ES-I3 (cell line): ENCODE measurements at regions not wholly inside any gene's neighbourhood (a gene's known extent, or its start where the extent isn't known, plus 50 kb on each side); places are given as distances from the start of the nearest gene placed in this dataset.

Experiments used
- H3K36me3 ChIP-seq: 2 replicates; pipeline ENCODE4 v1.6.1; 2013; ENCODE audit warnings: mild to moderate bottlenecking, low read length, control low read depth, moderate library complexity; ENCODE audit not compliant: insufficient read depth
- H3K4me1 ChIP-seq: 2 replicates; pipeline ENCODE4 v1.6.1; 2013; ENCODE audit warnings: mild to moderate bottlenecking, control low read depth, low read length; ENCODE audit not compliant: insufficient read depth
- H3K9ac ChIP-seq: 2 replicates; pipeline ENCODE4 v1.6.1; 2013; ENCODE audit warnings: low read depth, mild to moderate bottlenecking, low read length, moderate library complexity
- H3K9me3 ChIP-seq: 2 replicates; pipeline ENCODE4 v1.6.1; 2013; ENCODE audit warnings: mild to moderate bottlenecking, low read length, moderate library complexity; ENCODE audit not compliant: control insufficient read depth, insufficient read depth

- H3K9me3 ChIP-seq, result peaks cover 15% of the 10 kb centered on the region
- H3K4me1 ChIP-seq, result no peaks in the 10 kb centered on the region
- no peaks in the 10 kb centered on the region for H3K36me3 ChIP-seq
- H3K9ac ChIP-seq, result no peak overlapping the region
Observed at GRCh38 chr6:71468841-71469700, 180.5 kb downstream of the OGFRL1 start.

GRCh38 chr6:71471718-71472117 is 183.1 kb downstream of the OGFRL1 start:
- no peaks in the 10 kb centered on the region for H3K36me3 ChIP-seq
- H3K4me1 ChIP-seq, result no peaks in the 10 kb centered on the region
- no peak overlapping the region for H3K9ac ChIP-seq
- no peaks in the 10 kb centered on the region; the same call in none of the 2 replicates for H3K9me3 ChIP-seq

GRCh38 chr6:71473926-71474325 is 185.3 kb downstream of the OGFRL1 start:
- Histone ChIP-seq H3K9ac (no peak overlapping the region), H3K36me3 (no peaks in the 10 kb centered on the region), H3K9me3 (no peaks in the 10 kb centered on the region; the same call in 1 of the 2 replicates)

GRCh38 chr6:71474942-71475341 is 186.3 kb downstream of the OGFRL1 start:
- no peak overlapping the region for H3K9ac ChIP-seq
- H3K4me1 ChIP-seq, result peaks cover 20% of the 10 kb centered on the region
- H3K36me3 ChIP-seq, result no peaks in the 10 kb centered on the region
- no peaks in the 10 kb centered on the region for H3K9me3 ChIP-seq

More at GRCh38 chr6:71473926-71474325, 185.3 kb downstream of the OGFRL1 start:
- H3K4me1 ChIP-seq, result peaks cover 16% of the 10 kb centered on the region

- H3K36me3 ChIP-seq, result no peaks in the 10 kb centered on the region
- peaks cover 26% of the 10 kb centered on the region for H3K4me1 ChIP-seq
- H3K9ac ChIP-seq, result no peak overlapping the region
- no peaks in the 10 kb centered on the region for H3K9me3 ChIP-seq
Observed at GRCh38 chr6:71476371-71476770, 187.8 kb downstream of the OGFRL1 start.

GRCh38 chr6:71476872-71477271 is 188.3 kb downstream of the OGFRL1 start:
- Histone ChIP-seq H3K9ac (no peak overlapping the region), H3K4me1 (peaks cover 29% of the 10 kb centered on the region), H3K9me3 (no peaks in the 10 kb centered on the region), H3K36me3 (no peaks in the 10 kb centered on the region)

- H3K36me3 ChIP-seq, result no peaks in the 10 kb centered on the region
- no peak overlapping the region for H3K9ac ChIP-seq
- peaks cover 29% of the 10 kb centered on the region for H3K4me1 ChIP-seq
- H3K9me3 ChIP-seq, result no peaks in the 10 kb centered on the region
Observed at GRCh38 chr6:71478834-71479541, 190.4 kb downstream of the OGFRL1 start.

- Histone ChIP-seq H3K36me3 (no peaks in the 10 kb centered on the region), H3K9me3 (no peaks in the 10 kb centered on the region), H3K9ac (no peak overlapping the region), H3K4me1 (peaks cover 29% of the 10 kb centered on the region)
Observed at GRCh38 chr6:71480577-71480976, 192.0 kb downstream of the OGFRL1 start.

GRCh38 chr6:71481011-71481410 is 192.4 kb downstream of the OGFRL1 start:
- no peaks in the 10 kb centered on the region for H3K36me3 ChIP-seq
- H3K4me1 ChIP-seq, result peaks cover 29% of the 10 kb centered on the region
- H3K9ac ChIP-seq, result no peak overlapping the region
- H3K9me3 ChIP-seq, result no peaks in the 10 kb centered on the region

GRCh38 chr6:71481801-71482200 is 193.2 kb downstream of the OGFRL1 start:
- no peaks in the 10 kb centered on the region for H3K9me3 ChIP-seq
- no peak overlapping the region for H3K9ac ChIP-seq
- peaks cover 29% of the 10 kb centered on the region for H3K4me1 ChIP-seq
- no peaks in the 10 kb centered on the region for H3K36me3 ChIP-seq

- Histone ChIP-seq H3K4me1 (peaks cover 23% of the 10 kb centered on the region), H3K9ac (no peak overlapping the region), H3K36me3 (no peaks in the 10 kb centered on the region), H3K9me3 (no peaks in the 10 kb centered on the region)
Observed at GRCh38 chr6:71482742-71483141, 194.1 kb downstream of the OGFRL1 start.

- H3K9me3 ChIP-seq, result no peaks in the 10 kb centered on the region
- no peak overlapping the region for H3K9ac ChIP-seq
- peaks cover 9% of the 10 kb centered on the region; the same call in 1 of the 2 replicates for H3K4me1 ChIP-seq
Observed at GRCh38 chr6:71486461-71486860, 197.8 kb downstream of the OGFRL1 start.

GRCh38 chr6:71488186-71488585 is 199.6 kb downstream of the OGFRL1 start:
- Histone ChIP-seq H3K9me3 (no peaks in the 10 kb centered on the region), H3K4me1 (peaks cover 6% of the 10 kb centered on the region; the same call in 1 of the 2 replicates), H3K9ac (no peak overlapping the region), H3K36me3 (no peaks in the 10 kb centered on the region)

More at GRCh38 chr6:71486461-71486860, 197.8 kb downstream of the OGFRL1 start:
- no peaks in the 10 kb centered on the region for H3K36me3 ChIP-seq

- H3K4me1 ChIP-seq, result peaks cover 6% of the 10 kb centered on the region; the same call in 1 of the 2 replicates
- H3K9me3 ChIP-seq, result no peaks in the 10 kb centered on the region
- no peaks in the 10 kb centered on the region for H3K36me3 ChIP-seq
- no peak overlapping the region for H3K9ac ChIP-seq
Observed at GRCh38 chr6:71489736-71490135, 201.1 kb downstream of the OGFRL1 start.

GRCh38 chr6:71490876-71491275 is 202.3 kb downstream of the OGFRL1 start:
- Histone ChIP-seq H3K9ac (no peak overlapping the region), H3K36me3 (no peaks in the 10 kb centered on the region), H3K4me1 (peaks cover 6% of the 10 kb centered on the region), H3K9me3 (no peaks in the 10 kb centered on the region)
